ENCODE measurements at regions not wholly inside any gene's neighbourhood (a gene's known extent, or its start where the extent isn't known, plus 50 kb on each side); places are given as distances from the start of the nearest gene placed in this dataset.

GRCh38 chr20:24897974-24898373 is 51.1 kb upstream of the CST7 start:
- H2BK120ac ChIP-seq (ENCODE audit: low read depth, low read length) = no peak overlapping the region
- H2AFZ ChIP-seq (replicated peaks; ENCODE audit: low read length, poor library complexity) = no peak overlapping the region
- no peaks in the 10 kb centered on the region; the same call in 1 of the 2 replicates for H3K9me3 ChIP-seq (ENCODE audit: control insufficient read depth, insufficient read depth, low read length)
- no peak overlapping the region for H3K56ac ChIP-seq (ENCODE audit: extremely low read depth, insufficient read depth, low read length)
- H2AK9ac ChIP-seq (replicated peaks; ENCODE audit: low read depth, low read length, poor library complexity) = no peak overlapping the region
- no peak overlapping the region for H2BK15ac ChIP-seq (ENCODE audit: low read depth, low read length)
- in situ Hi-C loops (cut with MboI; ENCODE audit: low sequenced_read_pairs) = no loop called here
- ATAC-seq (ENCODE audit: low read depth) (no peak), DNase-seq (no peak)
- H3K36me3 ChIP-seq (ENCODE audit: control insufficient read depth, insufficient read depth, low read length) = no peaks in the 10 kb centered on the region
- H3K14ac ChIP-seq (replicated peaks; ENCODE audit: low read depth, low read length) = no peak overlapping the region
- no peaks in the 10 kb centered on the region for H3K27me3 ChIP-seq (ENCODE audit: control insufficient read depth, insufficient read depth, low read length)
- no peak for TF ChIP-seq CEBPB (IDR thresholded peaks at IDR 0.05; ENCODE audit: low read depth, low read length)
- TF ChIP-seq MXI1 (IDR thresholded peaks at IDR 0.05; ENCODE audit: borderline replicate concordance, low read depth, low read length) = no peak
- TF ChIP-seq ELK1 (IDR thresholded peaks at IDR 0.05; ENCODE audit: borderline replicate concordance, low read depth, low read length) = no peak
- TF ChIP-seq POLR2A (IDR thresholded peaks at IDR 0.05; ENCODE audit: low read depth, low read length) = no peak
- no peak for TF ChIP-seq SMC3 (IDR thresholded peaks at IDR 0.05; ENCODE audit: low read depth, low read length)
- no peak for TF ChIP-seq CTCF (conservative IDR thresholded peaks at IDR 0.05; ENCODE audit: low read depth, low read length)
- no peak for TF ChIP-seq USF2 (IDR thresholded peaks at IDR 0.05; ENCODE audit: low read depth, low read length)
- no peak for TF ChIP-seq MAFK (IDR thresholded peaks at IDR 0.05; ENCODE audit: low read depth, low read length)
- no peak for TF ChIP-seq CHD1 (IDR thresholded peaks at IDR 0.05; ENCODE audit: low read depth, low read length)
- TF ChIP-seq BHLHE40 (IDR thresholded peaks at IDR 0.05; ENCODE audit: low read depth, low read length) = no peak
- no peak for TF ChIP-seq FOS (IDR thresholded peaks at IDR 0.05; ENCODE audit: low read depth, low read length)
- no peak for TF ChIP-seq RFX5 (IDR thresholded peaks at IDR 0.05; ENCODE audit: low read depth, low read length)
- no peak for TF ChIP-seq RCOR1 (IDR thresholded peaks at IDR 0.05; ENCODE audit: insufficient replicate concordance, low read length)
- TF ChIP-seq MAZ (IDR thresholded peaks at IDR 0.05; ENCODE audit: borderline replicate concordance, low read depth, low read length) = no peak
- TF ChIP-seq NFE2L2 (IDR thresholded peaks at IDR 0.05; ENCODE audit: low read depth, low read length) = no peak
- TF ChIP-seq RAD21 (IDR thresholded peaks at IDR 0.05; ENCODE audit: low read length) = no peak
- H2BK5ac ChIP-seq (ENCODE audit: low read depth, low read length, poor library complexity, severe bottlenecking) = no peak overlapping the region
- WGBS, 2 experiments (ENCODE audit: extremely low coverage in 2 of 2, insufficient read length in 1 of 2) = no CpG with 5 or more reads among the region's 4 CpGs
- no TSS peak for BruUV-seq (replicated peaks)
- no peak overlapping the region for H3K4me3 ChIP-seq (ENCODE audit: insufficient read depth, low read depth, low read length)
- ChIA-PET POLR2A (ENCODE audit: unreplicated experiment) (no interaction called here), CTCF (no interaction called here)
- H4K5ac ChIP-seq (ENCODE audit: low read depth, low read length) = no peak overlapping the region
- no peak overlapping the region for H3K18ac ChIP-seq (ENCODE audit: low read depth, low read length)
- intact Hi-C loops (cut with micrococcal nuclease) = no loop called here
- no peaks in the 10 kb centered on the region for H3K4me1 ChIP-seq (ENCODE audit: control insufficient read depth, insufficient read depth, low read length)
- no peaks in the 10 kb centered on the region for H4K20me1 ChIP-seq (ENCODE audit: insufficient read depth, low read length)
- no peak overlapping the region for H4K8ac ChIP-seq (ENCODE audit: low read depth in 2 of 2, low read length in 2 of 2)
- H2BK20ac ChIP-seq (ENCODE audit: low read depth, low read length) = no peak overlapping the region
- H3K4ac ChIP-seq (ENCODE audit: low read depth, low read length) = no peak overlapping the region
- H3K79me1 ChIP-seq (ENCODE audit: low read depth in 1 of 2, low read length in 2 of 2) = no peaks in the 10 kb centered on the region
- H2AK5ac ChIP-seq (ENCODE audit: low read depth, low read length) = no peak overlapping the region
- H3K9me1 ChIP-seq (ENCODE audit: insufficient read depth, low read length) = no peaks in the 10 kb centered on the region
- dilution Hi-C loops (cut with HindIII; ENCODE audit: low sequenced_read_pairs, unreplicated experiment) = no loop called here
- no peak overlapping the region for H3K4me2 ChIP-seq (ENCODE audit: low read depth, low read length)
- no peak overlapping the region for H3K9ac ChIP-seq (ENCODE audit: low read depth, low read length)
- no peak overlapping the region for H4K91ac ChIP-seq (ENCODE audit: insufficient read depth, low read depth, low read length)
- no peak overlapping the region for H3K27ac ChIP-seq (ENCODE audit: insufficient read depth, low read length)
- no peak overlapping the region for H3K23ac ChIP-seq (ENCODE audit: low read depth, low read length)
